ENCODE measurements at regions not wholly inside any gene's neighbourhood (a gene's known extent, or its start where the extent isn't known, plus 50 kb on each side); places are given as distances from the start of the nearest gene placed in this dataset.

GRCh38 chr6:26225848-26226578 is 138.8 kb downstream of the HFE start:
- intact Hi-C loops (cut with DNase I; ENCODE audit: low total_unique reads), result no loop called here
- peaks cover 0 to 5% (median 2%) of the 10 kb centered on the region in 4 donors for H3K4me1 ChIP-seq
- H3K4me3 ChIP-seq, result no peak overlapping the region
- no peak overlapping the region for H3K27ac ChIP-seq
- H3K36me3 ChIP-seq, result peaks cover 0 to 8% (median 0%) of the 10 kb centered on the region in 3 donors
- no peak for TF ChIP-seq CTCF (IDR thresholded peaks at IDR 0.05)
- peaks cover 3 to 12% of the 10 kb centered on the region in 2 donors for H3K27me3 ChIP-seq
- H3K9me3 ChIP-seq, result peaks cover 0 to 5% (median 0%) of the 10 kb centered on the region in 3 donors
- DNase-seq, result no peak

- peaks cover 0 to 5% (median 2%) of the 10 kb centered on the region in 4 donors for H3K4me1 ChIP-seq
- H3K9me3 ChIP-seq, result peaks cover 0 to 5% (median 0%) of the 10 kb centered on the region in 3 donors
- TF ChIP-seq CTCF (IDR thresholded peaks at IDR 0.05), result no peak
- no peak overlapping the region for H3K4me3 ChIP-seq
- H3K27me3 ChIP-seq, result peaks cover 3 to 11% of the 10 kb centered on the region in 2 donors
- peaks cover 0 to 8% (median 0%) of the 10 kb centered on the region in 3 donors for H3K36me3 ChIP-seq
- no peak for DNase-seq
- intact Hi-C loops (cut with DNase I; ENCODE audit: low total_unique reads), result no loop called here
- no peak overlapping the region for H3K27ac ChIP-seq
Observed at GRCh38 chr6:26226579-26226967, 138.4 kb upstream of the BTN3A2 start.

GRCh38 chr6:26230351-26230750 is 134.6 kb upstream of the BTN3A2 start:
- no peak for TF ChIP-seq CTCF (IDR thresholded peaks at IDR 0.05)
- H3K4me3 ChIP-seq, result no peak overlapping the region
- peaks cover 0 to 7% of the 10 kb centered on the region in 2 donors for H3K27me3 ChIP-seq
- peaks cover 0 to 4% (median 0%) of the 10 kb centered on the region in 3 donors for H3K36me3 ChIP-seq
- DNase-seq, result no peak
- intact Hi-C loops (cut with DNase I; ENCODE audit: low total_unique reads), result no loop called here
- H3K9me3 ChIP-seq, result peaks cover 0 to under 1% (median 0%) of the 10 kb centered on the region in 3 donors
- H3K27ac ChIP-seq, result no peak overlapping the region
- peaks cover 0 to 13% (median under 1%) of the 10 kb centered on the region in 4 donors for H3K4me1 ChIP-seq

GRCh38 chr6:26231006-26231587 is 133.9 kb upstream of the BTN3A2 start:
- Histone ChIP-seq H3K4me3 (no peak overlapping the region), H3K27me3 (peaks cover 0 to 7% of the 10 kb centered on the region in 2 donors), H3K9me3 (no peaks in the 10 kb centered on the region), H3K4me1 (peaks cover 0 to 16% (median 0%) of the 10 kb centered on the region in 4 donors), H3K27ac (no peak overlapping the region), H3K36me3 (no peaks in the 10 kb centered on the region)
- DNase-seq, result no peak
- intact Hi-C loops (cut with DNase I; ENCODE audit: low total_unique reads), result no loop called here
- no peak for TF ChIP-seq CTCF (IDR thresholded peaks at IDR 0.05)

GRCh38 chr6:26232306-26232939 is 132.6 kb upstream of the BTN3A2 start:
- intact Hi-C loops (cut with DNase I; ENCODE audit: low total_unique reads), result no loop called here
- H3K27me3 ChIP-seq, result peaks cover 0 to 7% of the 10 kb centered on the region in 2 donors
- peak overlapping the region in 1 of 2 donors; percentile 62 for H3K4me3 ChIP-seq
- no peak overlapping the region for H3K27ac ChIP-seq
- H3K4me1 ChIP-seq, result peaks cover 0 to 16% (median 0%) of the 10 kb centered on the region in 4 donors
- no peaks in the 10 kb centered on the region for H3K9me3 ChIP-seq
- no peak for DNase-seq
- no peaks in the 10 kb centered on the region for H3K36me3 ChIP-seq
- no peak for TF ChIP-seq CTCF (IDR thresholded peaks at IDR 0.05)

Data from tibial artery (tissue), 4 donors.